Heart left ventricle (tissue), 16 donors: ENCODE measurements at regions not wholly inside any gene's neighbourhood (a gene's known extent, or its start where the extent isn't known, plus 50 kb on each side); places are given as distances from the start of the nearest gene placed in this dataset.
A peak's percentile ranks its signal among the peaks of the same experiment; 100 is the strongest.

ENCODE experiments used
- ATAC-seq, 4 donors: fragments of 200-7000 bp; cut with Tn5 transposase; one replicate each; pipeline ENCODE4 v1.9.1; 2020 to 2022; ENCODE audit warnings: moderate library complexity in 4 of 4, mild to moderate bottlenecking in 3 of 4, moderate number of reproducible peaks in 1 of 4
- DNase-seq, 5 donors: peaks; one replicate each; pipeline ENCODE4 v3.0.0-alpha.2; 2020
- H3K27ac ChIP-seq, 12 donors: fragments of 200-600 bp; sonication (generic) in 4 of 12; one replicate each; pipeline versions ENCODE4 v1.5.0 to v1.8.0; 2016 to 2022; ENCODE audit warnings: mild to moderate bottlenecking in 2 of 12
- H3K27me3 ChIP-seq, 9 donors: fragments of 200-600 bp; sonication (generic) in 2 of 9; one replicate each; pipeline versions ENCODE4 v1.5.1 to v1.8.0; 2016 to 2022; ENCODE audit warnings: mild to moderate bottlenecking in 3 of 9
- H3K36me3 ChIP-seq, 9 donors: fragments of 200-600 bp; sonication (generic) in 2 of 9; one replicate each; pipeline versions ENCODE4 v1.5.0 to v1.8.0; 2018 to 2022; ENCODE audit warnings: mild to moderate bottlenecking in 2 of 9
- H3K4me1 ChIP-seq, 12 donors: fragments of 200-600 bp; sonication (generic) in 4 of 12; one replicate each; pipeline versions ENCODE4 v1.5.0 to v1.8.0; 2016 to 2022; ENCODE audit warnings: mild to moderate bottlenecking in 3 of 12
- H3K4me3 ChIP-seq, 12 donors: fragments of 200-600 bp; sonication (generic) in 4 of 12; one replicate each; pipeline versions ENCODE4 v1.5.0 to v1.8.0; 2017 to 2022; ENCODE audit warnings: mild to moderate bottlenecking in 9 of 12, moderate library complexity in 4 of 12
- H3K9me3 ChIP-seq, 12 donors: fragments of 200-600 bp; sonication (generic) in 4 of 12; one replicate each; pipeline versions ENCODE4 v1.5.0 to v1.8.0; 2016 to 2022; ENCODE audit warnings: mild to moderate bottlenecking in 1 of 12
- CTCF ChIP-seq, 12 donors: fragments of 200-600 bp; sonication (generic) in 4 of 12; IDR thresholded peaks; one replicate each; pipeline versions ENCODE4 v1.5.0 to v1.8.0; 2018 to 2022; ENCODE audit warnings: antibody characterized with exemption in 12 of 12, mild to moderate bottlenecking in 5 of 12
- POLR2A ChIP-seq, 2 donors: fragments of 450-650 bp; IDR thresholded peaks; one replicate each; pipeline ENCODE4 v1.6.1; 2017; ENCODE audit warnings: antibody characterized with exemption in 2 of 2, mild to moderate bottlenecking in 2 of 2, moderate library complexity in 2 of 2
- WGBS, 4 donors: extraction: QIAGEN DNeasy Blood & Tissue Kit in 2 of 4; methylation state at CpG; one replicate each; pipeline versions ENCODE4 v1.1.5 to v1.1.7; 2013 to 2018; 5-methylcytosine and 5-hydroxymethylcytosine counted together
- intact Hi-C, 10 donors: fragments of 100-400 bp; cut with DNase I; formaldehyde crosslinking; loops; one replicate each; pipeline versions ENCODE4 v1.11.1 to v1.14.2; 2022
- donor health status: ischemic (EF 13 %, LVEDD 7.1; RV severe dilation, severe dysfunction).
- donor health status: healthy with polysubstance abuse.
- donor health status: DM: no; HTN: yes; CAD: no.
- donor health status: DM: no; HTN: no; CAD: no.
- donor health status: ischemic (EF 25% LVEDD 6.9; RV normal size, moderate dysfunction).
- donor health status: ischemic (EF 25% LVEDD 5.7; RV mildly dilated, moderate dysfunction).
- donor health status: healthy.
- donor health status: DM: yes; HTN: yes; CAD: no.
- donor health status: ischemic (EF 35%, LVEDD 5.7; RV mildly dilated, moderate dysfunction).
- donor health status: nonischemic (EF 11% LVEDD 7.7; RV severe dilation, severe dysfunction).
- donor health status: DM: yes; HTN: yes; CAD: no.
- donor health status: PGD.
- donor health status: ischemic (EF 29% LVEDD 5.4; RV normal size, mild dysfunction).
- donor health status: nonischemic (EF 23%, LVEDD 6.1; RV moderate dilation, normal function).

- H3K36me3 ChIP-seq, result no peaks in the 10 kb centered on the region
- TF ChIP-seq POLR2A (IDR thresholded peaks at IDR 0.05), result no peak
- TF ChIP-seq CTCF (IDR thresholded peaks at IDR 0.05), result no peak
- H3K4me1 ChIP-seq, result peaks cover 19 to 61% (median 52%) of the 10 kb centered on the region in 12 donors
- peak; percentile 66 to 79 (median 71) for DNase-seq
- peak overlapping the region in 2 of 12 donors; percentile 2 to 4 for H3K4me3 ChIP-seq
- peak overlapping the region in 11 of 12 donors; percentile 2 to 76 (median 58) for H3K27ac ChIP-seq
- no peaks in the 10 kb centered on the region for H3K9me3 ChIP-seq
- ATAC-seq, result peak; percentile 7 to 65 (median 58)
- intact Hi-C loops, result loop anchor here in 2 of 10 donors (5.0 to 10.0 kb wide), 2 partner anchors 84 to 394 kb away; partner anchors contain the start of gene NUAK1 (in 1 of the 2)
- 25 to 28% (median 26%) methylated on average over 9 of the region's 9 CpGs for WGBS, 4 donors
- peaks cover 0 to 3% (median 0%) of the 10 kb centered on the region in 9 donors for H3K27me3 ChIP-seq
These were observed 397.6 kb downstream of the NUAK1 start for GRCh38 chr12:105740970-105741725.

- no peaks in the 10 kb centered on the region for H3K36me3 ChIP-seq
- peaks cover 19 to 61% (median 52%) of the 10 kb centered on the region in 12 donors for H3K4me1 ChIP-seq
- TF ChIP-seq POLR2A (IDR thresholded peaks at IDR 0.05) (no peak), CTCF (IDR thresholded peaks at IDR 0.05) (no peak)
- H3K27me3 ChIP-seq, result peaks cover 0 to 3% (median 0%) of the 10 kb centered on the region in 9 donors
- WGBS, 4 donors, result 35 to 47% (median 42%) methylated on average over 9 of the region's 9 CpGs
- intact Hi-C loops, result loop anchor here in 2 of 10 donors (5.0 to 10.0 kb wide), 2 partner anchors 85 to 393 kb away; partner anchors contain the start of gene NUAK1 (in 1 of the 2)
- H3K9me3 ChIP-seq, result no peaks in the 10 kb centered on the region
- ATAC-seq (peak in 3 of 4 donors; percentile 55 to 80 (median 67)), DNase-seq (peak in 4 of 5 donors; percentile 34 to 55 (median 43))
- H3K27ac ChIP-seq, result peak overlapping the region in 11 of 12 donors; percentile 33 to 76 (median 65)
- peak overlapping the region in 1 of 12 donors; percentile 4 for H3K4me3 ChIP-seq
These were observed 396.8 kb downstream of the NUAK1 start for GRCh38 chr12:105741786-105742566.

- Histone ChIP-seq H3K9me3 (no peaks in the 10 kb centered on the region), H3K4me1 (peaks cover 19 to 56% (median 51%) of the 10 kb centered on the region in 12 donors), H3K27me3 (peaks cover 0 to 3% (median 0%) of the 10 kb centered on the region in 9 donors), H3K36me3 (no peaks in the 10 kb centered on the region), H3K4me3 (no peak overlapping the region), H3K27ac (peak overlapping the region in 11 of 12 donors; percentile 33 to 76 (median 65))
- intact Hi-C loops, result loop anchor here in 2 of 10 donors (5.0 to 10.0 kb wide), 2 partner anchors 85 to 392 kb away; partner anchors contain the start of gene NUAK1 (in 1 of the 2)
- TF ChIP-seq CTCF (IDR thresholded peaks at IDR 0.05), result no peak
- TF ChIP-seq POLR2A (IDR thresholded peaks at IDR 0.05), result no peak
- DNase-seq (no peak), ATAC-seq (peak in 1 of 4 donors; percentile 38)
- WGBS, 4 donors, result 60 to 83% (median 75%) methylated on average over 3 of the region's 3 CpGs
These were observed 396.2 kb downstream of the NUAK1 start for GRCh38 chr12:105742567-105742874.
